LNCAP (cell line): ENCODE measurements at regions not wholly inside any gene's neighbourhood (a gene's known extent, or its start where the extent isn't known, plus 50 kb on each side); places are given as distances from the start of the nearest gene placed in this dataset.

Source experiments
- CTCF ChIP-seq: fragments of 450-650 bp; IDR thresholded peaks from 2 replicates; pipeline ENCODE4 v1.5.1; 2017; ENCODE audit warnings: mild to moderate bottlenecking

GRCh38 chr3:31319332-31319731 lies 213.4 kb upstream of the STT3B start:
- TF ChIP-seq CTCF = no peak

- no peak for TF ChIP-seq CTCF
These were observed 211.1 kb upstream of the STT3B start for GRCh38 chr3:31321620-31322019.

GRCh38 chr3:31322460-31322859 lies 210.3 kb upstream of the STT3B start:
- TF ChIP-seq CTCF = no peak

- no peak for TF ChIP-seq CTCF
These were observed 201.4 kb upstream of the STT3B start for GRCh38 chr3:31331278-31331677.

- no peak for TF ChIP-seq CTCF
These were observed 191.6 kb upstream of the STT3B start for GRCh38 chr3:31341130-31341529.

- no peak for TF ChIP-seq CTCF
These were observed 189.7 kb upstream of the STT3B start for GRCh38 chr3:31343075-31343474.

GRCh38 chr3:31345581-31345980 lies 187.1 kb upstream of the STT3B start:
- TF ChIP-seq CTCF = no peak

GRCh38 chr3:31346542-31346979 lies 186.2 kb upstream of the STT3B start:
- no peak for TF ChIP-seq CTCF
